ENCODE measurements at regions not wholly inside any gene's neighbourhood (a gene's known extent, or its start where the extent isn't known, plus 50 kb on each side); places are given as distances from the start of the nearest gene placed in this dataset.

GRCh38 chr12:45553204-45553603 is 176.3 kb upstream of the ARID2 start:
- no peak for ATAC-seq

- ATAC-seq, result no peak
These were observed 172.5 kb upstream of the ARID2 start for GRCh38 chr12:45557016-45557415.

- ATAC-seq, result no peak
These were observed 171.2 kb upstream of the ARID2 start for GRCh38 chr12:45558353-45558752.

GRCh38 chr12:45559537-45559936 is 170.0 kb upstream of the ARID2 start:
- ATAC-seq, result no peak

- no peak for ATAC-seq
These were observed 168.8 kb upstream of the ARID2 start for GRCh38 chr12:45560689-45561088.

- ATAC-seq, result no peak
These were observed 168.0 kb upstream of the ARID2 start for GRCh38 chr12:45561488-45561887.

- ATAC-seq, result no peak
These were observed 163.9 kb upstream of the ARID2 start for GRCh38 chr12:45565590-45565989.

GRCh38 chr12:45566257-45566656 is 163.2 kb upstream of the ARID2 start:
- ATAC-seq, result no peak

GRCh38 chr12:45568808-45569207 is 160.7 kb upstream of the ARID2 start:
- no peak for ATAC-seq

GRCh38 chr12:45570501-45570900 is 159.0 kb upstream of the ARID2 start:
- no peak for ATAC-seq

- ATAC-seq, result no peak
These were observed 157.4 kb upstream of the ARID2 start for GRCh38 chr12:45572114-45572513.

- no peak for ATAC-seq
These were observed 154.1 kb upstream of the ARID2 start for GRCh38 chr12:45575417-45575816.

GRCh38 chr12:45575823-45576475 is 153.6 kb upstream of the ARID2 start:
- ATAC-seq, result no peak

GRCh38 chr12:45577844-45578399 is 151.6 kb upstream of the ARID2 start:
- no peak for ATAC-seq

- ATAC-seq, result no peak
These were observed 149.0 kb upstream of the ARID2 start for GRCh38 chr12:45580356-45580969.

- ATAC-seq, result no peak
These were observed 148.4 kb upstream of the ARID2 start for GRCh38 chr12:45581112-45581511.

- no peak for ATAC-seq
These were observed 147.0 kb upstream of the ARID2 start for GRCh38 chr12:45582536-45582935.

- ATAC-seq, result no peak
These were observed 146.4 kb upstream of the ARID2 start for GRCh38 chr12:45582986-45583659.

- no peak for ATAC-seq
These were observed 145.2 kb upstream of the ARID2 start for GRCh38 chr12:45584336-45584735.

- ATAC-seq, result no peak
These were observed 143.8 kb upstream of the ARID2 start for GRCh38 chr12:45585522-45586230.

- no peak for ATAC-seq
These were observed 143.0 kb upstream of the ARID2 start for GRCh38 chr12:45586486-45586885.

- no peak for ATAC-seq
These were observed 142.5 kb upstream of the ARID2 start for GRCh38 chr12:45587012-45587411.

- no peak for ATAC-seq
These were observed 141.5 kb upstream of the ARID2 start for GRCh38 chr12:45587877-45588533.

Data from activated CD4-positive, CD25-positive, alpha-beta regulatory T cell treated with anti-CD3 and anti-CD28 coated beads, Interleukin-2, amount 50 U/mL, for 24 hours (primary cell).